IPS-18a (cell line): ENCODE measurements at regions not wholly inside any gene's neighbourhood (a gene's known extent, or its start where the extent isn't known, plus 50 kb on each side); places are given as distances from the start of the nearest gene placed in this dataset.

Experiments
- H3K27ac ChIP-seq: one replicate; pipeline ENCODE4 v1.5.1; 2013; ENCODE audit warnings: low read length
- H3K27me3 ChIP-seq: one replicate; pipeline ENCODE4 v1.6.1; 2013; ENCODE audit warnings: mild to moderate bottlenecking, low read length; ENCODE audit not compliant: control insufficient read depth, insufficient read depth
- H3K36me3 ChIP-seq: one replicate; pipeline ENCODE4 v1.6.1; 2013; ENCODE audit warnings: low read depth, low read length; ENCODE audit not compliant: control insufficient read depth
- H3K4me1 ChIP-seq: one replicate; pipeline ENCODE4 v1.6.1; 2013; ENCODE audit warnings: low read depth, low read length; ENCODE audit not compliant: control insufficient read depth
- H3K4me3 ChIP-seq: one replicate; pipeline ENCODE4 v1.5.1; 2013; ENCODE audit warnings: low read length
- H3K9ac ChIP-seq: one replicate; pipeline ENCODE4 v1.6.1; 2013; ENCODE audit warnings: mild to moderate bottlenecking, low read length, moderate library complexity
- H3K9me3 ChIP-seq: one replicate; pipeline ENCODE4 v1.6.1; 2013; ENCODE audit warnings: low read depth, low read length; ENCODE audit not compliant: control insufficient read depth

DNA sequence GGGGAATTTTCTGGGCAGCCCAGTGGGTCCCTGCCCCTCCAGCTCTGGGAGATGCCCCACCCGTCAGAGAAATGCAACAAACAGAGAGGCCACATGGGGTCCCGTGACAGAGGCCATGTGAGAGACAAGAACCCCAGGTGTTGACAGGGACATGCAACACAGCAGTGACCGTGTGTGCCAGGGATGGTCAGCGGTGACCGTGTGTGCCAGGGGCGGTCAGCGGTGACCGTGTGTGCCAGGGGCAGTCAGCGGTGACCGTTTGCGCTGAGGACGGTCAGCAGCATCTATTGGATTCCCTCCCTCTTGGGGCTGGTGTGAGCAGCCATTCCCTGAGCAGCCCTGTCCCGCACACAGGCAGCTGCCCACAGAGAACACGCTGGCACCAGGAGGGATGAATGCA lies 146.6 kb upstream of the OTOS start:
- no peaks in the 10 kb centered on the region for H3K9me3 ChIP-seq
- H3K4me1 ChIP-seq = peaks cover 5% of the 10 kb centered on the region
- no peaks in the 10 kb centered on the region for H3K27me3 ChIP-seq
- no peak overlapping the region for H3K4me3 ChIP-seq
- H3K36me3 ChIP-seq = no peaks in the 10 kb centered on the region
- H3K9ac ChIP-seq = no peak overlapping the region
- no peak overlapping the region for H3K27ac ChIP-seq

DNA sequence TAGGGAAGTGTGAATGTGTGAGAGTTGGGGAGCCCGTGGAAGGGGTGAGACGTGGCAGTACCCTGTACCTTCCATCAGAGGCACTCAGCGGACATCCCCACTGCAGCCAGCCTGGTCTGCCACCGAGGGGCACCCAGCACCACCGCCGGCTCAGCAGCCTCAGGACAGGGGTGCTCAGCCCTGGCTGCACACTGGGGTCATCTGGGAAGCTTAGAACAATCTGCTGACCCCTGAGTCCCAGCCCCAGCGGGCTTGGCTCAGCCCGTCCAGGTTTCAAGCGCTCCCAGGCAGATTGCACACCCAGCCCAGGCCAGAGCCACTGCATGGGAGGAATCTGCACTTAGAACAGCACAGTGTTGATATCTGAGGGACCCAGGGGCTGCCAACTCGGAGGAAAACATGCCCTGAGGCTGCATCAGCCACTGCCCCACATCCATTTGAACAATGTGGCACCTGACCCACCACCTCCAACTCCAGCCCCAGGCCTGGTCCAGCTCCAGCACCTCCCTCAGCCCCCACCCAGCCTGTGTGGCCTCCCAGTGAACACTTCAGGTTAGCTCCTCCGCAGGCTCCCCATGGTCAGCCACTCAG lies 147.1 kb upstream of the OTOS start:
- Histone ChIP-seq H3K4me3 (no peak overlapping the region), H3K36me3 (no peaks in the 10 kb centered on the region), H3K4me1 (peaks cover 6% of the 10 kb centered on the region), H3K27ac (no peak overlapping the region), H3K27me3 (no peaks in the 10 kb centered on the region), H3K9me3 (no peaks in the 10 kb centered on the region), H3K9ac (no peak overlapping the region)

- no peaks in the 10 kb centered on the region for H3K9me3 ChIP-seq
- H3K4me1 ChIP-seq = peaks cover 6% of the 10 kb centered on the region
- no peak overlapping the region for H3K4me3 ChIP-seq
- no peaks in the 10 kb centered on the region for H3K27me3 ChIP-seq
- H3K9ac ChIP-seq = no peak overlapping the region
- no peaks in the 10 kb centered on the region for H3K36me3 ChIP-seq
- no peak overlapping the region for H3K27ac ChIP-seq
Measured at GRCh38 chr2:240288087-240288521, 147.4 kb upstream of the GPC1 start.

DNA sequence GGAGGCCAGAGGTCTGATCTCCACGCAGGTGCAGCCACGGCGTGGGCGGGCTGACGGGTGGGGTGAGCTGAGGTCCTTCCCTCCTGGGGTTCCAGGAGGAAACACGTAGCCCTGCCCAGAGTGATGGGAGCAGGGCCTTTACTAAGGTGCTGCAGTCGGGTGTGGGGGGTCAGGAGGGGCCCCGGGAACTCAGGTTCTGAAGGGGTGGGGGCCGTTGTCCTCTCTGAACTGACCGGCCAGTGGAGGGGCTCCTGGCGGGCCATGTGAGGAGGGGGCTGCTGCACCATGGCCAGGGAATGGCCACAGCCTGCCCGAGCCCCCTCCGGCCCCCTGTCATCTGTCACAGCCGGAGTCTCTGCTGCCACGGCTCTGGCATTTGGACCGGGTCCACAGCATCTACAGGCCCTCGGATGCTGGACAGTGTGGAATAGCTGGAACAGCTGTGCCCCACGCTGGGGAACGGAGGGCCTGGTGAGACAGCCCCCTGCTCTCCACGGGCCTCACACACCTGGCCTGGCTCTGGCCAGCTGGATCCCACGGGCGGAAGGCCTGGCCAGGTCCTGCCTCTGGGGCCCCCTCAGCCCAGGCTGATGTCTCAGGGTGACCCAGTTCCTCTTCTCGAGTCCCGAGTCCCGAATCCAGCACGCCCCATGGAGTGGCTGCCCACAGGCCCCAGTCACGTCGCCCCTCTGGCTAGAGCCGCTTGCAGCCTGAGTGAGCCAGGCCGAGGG lies 145.6 kb upstream of the GPC1 start:
- Histone ChIP-seq H3K27me3 (no peaks in the 10 kb centered on the region), H3K4me3 (no peak overlapping the region), H3K9me3 (no peaks in the 10 kb centered on the region), H3K9ac (no peak overlapping the region), H3K4me1 (peaks cover 10% of the 10 kb centered on the region), H3K27ac (no peak overlapping the region), H3K36me3 (no peaks in the 10 kb centered on the region)

DNA sequence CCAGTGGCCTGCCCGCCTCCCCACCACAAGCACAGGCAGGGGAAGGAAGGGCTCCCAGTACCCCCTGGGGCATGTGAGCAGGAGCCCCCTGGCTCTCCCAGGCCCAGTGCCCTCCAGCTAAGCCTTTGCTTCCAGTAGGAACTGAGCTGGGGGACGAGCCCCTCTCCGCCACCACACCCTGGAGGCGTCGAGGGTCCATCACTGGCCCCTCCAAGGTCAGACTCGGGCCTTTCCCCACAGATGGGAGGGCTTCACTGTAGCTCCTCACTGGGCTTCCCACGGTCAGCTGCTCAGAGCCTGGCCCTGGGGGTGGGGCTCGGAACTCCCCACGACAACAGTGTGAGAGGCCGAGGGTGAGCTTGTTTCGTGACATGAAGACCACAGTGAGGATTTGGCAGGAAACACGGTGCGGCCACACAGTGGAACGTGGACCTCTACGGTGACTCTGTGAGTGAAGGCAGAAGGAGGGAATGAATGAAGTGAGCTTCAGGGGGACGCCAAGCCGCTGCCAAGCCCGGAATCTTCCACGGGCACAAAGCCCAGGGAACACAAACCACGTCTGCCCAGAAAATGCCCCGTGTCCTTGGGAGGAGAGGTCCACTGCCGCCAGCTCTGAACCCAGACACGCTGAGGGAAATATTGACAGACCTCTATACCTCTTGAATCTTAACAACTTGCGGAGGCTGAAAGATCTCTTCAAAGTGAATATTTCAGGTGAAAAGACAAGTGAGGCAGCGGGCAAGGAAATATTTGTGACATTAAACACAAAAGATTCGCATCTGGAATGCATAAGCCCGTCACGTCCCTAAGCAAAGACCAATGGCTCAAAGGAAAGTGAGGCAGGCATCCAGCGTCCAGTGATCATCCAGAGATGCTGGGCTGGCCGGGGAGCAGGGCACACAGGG lies 144.8 kb upstream of the GPC1 start:
- Histone ChIP-seq H3K4me1 (peaks cover 10% of the 10 kb centered on the region), H3K27me3 (no peaks in the 10 kb centered on the region), H3K27ac (no peak overlapping the region), H3K36me3 (no peaks in the 10 kb centered on the region), H3K9ac (no peak overlapping the region), H3K4me3 (no peak overlapping the region), H3K9me3 (no peaks in the 10 kb centered on the region)

GRCh38 chr2:240291337-240292034 lies 144.0 kb upstream of the GPC1 start:
- Histone ChIP-seq H3K4me3 (no peak overlapping the region), H3K9ac (no peak overlapping the region), H3K36me3 (no peaks in the 10 kb centered on the region), H3K4me1 (peaks cover 10% of the 10 kb centered on the region), H3K9me3 (no peaks in the 10 kb centered on the region), H3K27ac (no peak overlapping the region), H3K27me3 (no peaks in the 10 kb centered on the region)

DNA sequence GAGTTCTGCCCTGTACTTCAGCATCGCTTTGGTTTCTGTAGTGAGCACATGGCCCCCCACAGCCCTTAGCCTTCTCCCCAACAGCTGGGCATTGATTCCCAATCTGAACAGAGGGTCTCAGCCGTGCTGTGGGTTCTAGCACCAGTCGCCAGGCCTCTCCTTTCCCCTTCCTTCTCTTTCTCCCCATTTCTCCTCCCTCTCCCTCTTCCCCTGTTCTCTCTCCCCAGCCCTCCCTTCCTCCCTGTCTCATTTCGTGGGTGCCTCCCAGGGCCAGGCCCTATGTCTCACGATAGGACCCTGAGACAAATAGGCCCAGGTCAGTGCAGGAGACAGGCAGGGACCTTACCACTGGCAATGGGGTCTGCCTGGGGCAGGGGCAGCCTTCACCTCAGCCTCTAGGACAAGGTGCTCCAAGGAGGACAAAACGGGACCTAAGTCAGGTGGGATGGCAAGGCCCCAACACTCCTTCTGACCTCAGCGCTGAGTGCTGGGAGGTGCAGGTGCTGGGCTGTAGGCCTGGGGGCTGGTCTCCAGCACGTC lies 143.4 kb upstream of the GPC1 start:
- Histone ChIP-seq H3K36me3 (no peaks in the 10 kb centered on the region), H3K27me3 (no peaks in the 10 kb centered on the region), H3K9me3 (no peaks in the 10 kb centered on the region), H3K4me1 (peaks cover 10% of the 10 kb centered on the region), H3K4me3 (no peak overlapping the region), H3K9ac (no peak overlapping the region), H3K27ac (no peak overlapping the region)

DNA sequence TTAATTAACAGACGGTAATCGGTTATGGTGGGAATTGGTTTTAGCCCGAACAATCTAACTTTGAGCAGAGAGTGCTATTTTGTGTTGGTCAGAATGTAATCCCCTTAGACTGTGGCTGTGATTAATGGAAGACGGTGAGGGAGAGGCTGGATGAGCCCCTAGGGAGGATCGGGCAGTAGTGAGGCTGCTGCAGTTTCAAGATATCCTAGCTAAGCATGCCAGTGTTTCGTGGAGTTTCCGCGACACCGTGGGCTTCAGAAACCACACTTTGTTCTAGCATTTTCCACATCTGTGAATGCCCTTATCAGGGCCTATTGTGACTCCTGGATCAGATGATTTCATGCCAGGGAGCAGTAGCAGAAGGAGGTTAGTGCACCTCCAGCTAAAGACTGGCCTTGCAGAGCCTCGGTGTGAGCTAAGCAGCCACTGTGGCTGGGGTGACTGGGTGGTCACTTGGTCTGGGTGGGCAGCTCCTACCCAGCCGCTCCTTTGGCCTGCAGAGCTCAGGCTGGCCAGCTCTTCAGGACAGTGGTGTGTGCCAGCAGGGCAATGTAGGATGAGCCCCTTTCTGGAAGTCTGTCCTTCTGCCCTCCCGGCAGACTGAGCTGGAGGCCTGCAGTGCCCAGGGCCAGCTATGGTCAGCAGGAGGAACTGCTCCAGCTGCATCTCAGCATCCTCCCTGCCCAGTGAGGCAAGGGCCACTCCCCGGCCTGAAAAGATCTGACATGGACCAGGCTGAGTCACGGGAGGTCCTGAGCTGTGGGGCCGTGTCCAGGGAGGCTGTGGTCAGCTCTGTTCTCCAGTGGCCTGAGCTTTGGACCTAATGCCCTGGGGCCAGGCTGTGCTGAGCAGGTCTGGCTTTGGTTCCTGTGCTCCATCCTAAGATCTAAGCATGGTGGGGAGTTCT lies 142.6 kb upstream of the GPC1 start:
- no peaks in the 10 kb centered on the region for H3K27me3 ChIP-seq
- no peak overlapping the region for H3K9ac ChIP-seq
- H3K4me3 ChIP-seq = no peak overlapping the region
- no peaks in the 10 kb centered on the region for H3K9me3 ChIP-seq
- H3K4me1 ChIP-seq = peaks cover 10% of the 10 kb centered on the region
- H3K36me3 ChIP-seq = no peaks in the 10 kb centered on the region
- no peak overlapping the region for H3K27ac ChIP-seq

- no peaks in the 10 kb centered on the region for H3K9me3 ChIP-seq
- H3K27ac ChIP-seq = no peak overlapping the region
- no peak overlapping the region for H3K4me3 ChIP-seq
- H3K36me3 ChIP-seq = no peaks in the 10 kb centered on the region
- no peaks in the 10 kb centered on the region for H3K27me3 ChIP-seq
- no peak overlapping the region for H3K9ac ChIP-seq
- H3K4me1 ChIP-seq = peaks cover 10% of the 10 kb centered on the region
Measured at GRCh38 chr2:240293557-240294461, 141.7 kb upstream of the GPC1 start.

DNA sequence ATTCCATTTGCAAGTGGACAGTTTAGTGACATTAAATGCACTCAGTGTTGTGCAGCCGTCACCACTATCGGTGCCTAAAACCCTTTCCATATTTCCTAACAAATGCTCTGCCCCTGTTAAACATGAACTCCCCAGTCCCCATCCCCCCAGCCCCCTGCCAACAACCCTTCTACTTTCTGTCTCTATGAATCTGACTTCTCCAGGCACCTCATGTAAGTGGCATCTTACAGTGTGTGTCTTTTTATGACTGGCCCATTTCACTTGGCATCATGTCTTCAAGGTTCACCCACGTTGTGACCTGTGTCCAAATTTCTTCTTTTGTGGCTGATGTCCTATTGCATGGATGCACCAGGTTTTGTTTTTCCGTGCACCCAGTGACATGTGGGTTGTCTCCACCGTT lies 140.9 kb upstream of the GPC1 start:
- Histone ChIP-seq H3K9me3 (no peaks in the 10 kb centered on the region), H3K27me3 (no peaks in the 10 kb centered on the region), H3K4me1 (peaks cover 10% of the 10 kb centered on the region), H3K4me3 (no peak overlapping the region), H3K36me3 (no peaks in the 10 kb centered on the region), H3K27ac (no peak overlapping the region), H3K9ac (no peak overlapping the region)
